OCI-LY1 (cell line): ENCODE measurements at regions not wholly inside any gene's neighbourhood (a gene's known extent, or its start where the extent isn't known, plus 50 kb on each side); places are given as distances from the start of the nearest gene placed in this dataset.

ENCODE experiments used
- EZH2 ChIP-seq: fragments of 200-600 bp; sonication (generic), shearing (Covaris generic); IDR thresholded peaks from 2 replicates; pipeline ENCODE4 v1.8.0; 2017; ENCODE audit warnings: borderline replicate concordance, mixed run types, mild to moderate bottlenecking, antibody characterized with exemption, low read length, moderate library complexity, mixed read lengths
- TF ChIP-seq, protein P1 (sequence below): fragments of 200-600 bp; sonication (generic), shearing (Covaris generic); IDR thresholded peaks from 2 replicates; pipeline ENCODE4 v1.5.1; 2017; ENCODE audit warnings: mild to moderate bottlenecking, antibody characterized with exemption, low read length, moderate library complexity, mixed read lengths

- TF ChIP-seq, protein P1, sequence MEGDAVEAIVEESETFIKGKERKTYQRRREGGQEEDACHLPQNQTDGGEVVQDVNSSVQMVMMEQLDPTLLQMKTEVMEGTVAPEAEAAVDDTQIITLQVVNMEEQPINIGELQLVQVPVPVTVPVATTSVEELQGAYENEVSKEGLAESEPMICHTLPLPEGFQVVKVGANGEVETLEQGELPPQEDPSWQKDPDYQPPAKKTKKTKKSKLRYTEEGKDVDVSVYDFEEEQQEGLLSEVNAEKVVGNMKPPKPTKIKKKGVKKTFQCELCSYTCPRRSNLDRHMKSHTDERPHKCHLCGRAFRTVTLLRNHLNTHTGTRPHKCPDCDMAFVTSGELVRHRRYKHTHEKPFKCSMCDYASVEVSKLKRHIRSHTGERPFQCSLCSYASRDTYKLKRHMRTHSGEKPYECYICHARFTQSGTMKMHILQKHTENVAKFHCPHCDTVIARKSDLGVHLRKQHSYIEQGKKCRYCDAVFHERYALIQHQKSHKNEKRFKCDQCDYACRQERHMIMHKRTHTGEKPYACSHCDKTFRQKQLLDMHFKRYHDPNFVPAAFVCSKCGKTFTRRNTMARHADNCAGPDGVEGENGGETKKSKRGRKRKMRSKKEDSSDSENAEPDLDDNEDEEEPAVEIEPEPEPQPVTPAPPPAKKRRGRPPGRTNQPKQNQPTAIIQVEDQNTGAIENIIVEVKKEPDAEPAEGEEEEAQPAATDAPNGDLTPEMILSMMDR: no peak
- TF ChIP-seq EZH2: no peak
Observed at GRCh38 chr6:88476388-88476787, 310.2 kb upstream of the CNR1 start.
